ENCODE measurements at regions not wholly inside any gene's neighbourhood (a gene's known extent, or its start where the extent isn't known, plus 50 kb on each side); places are given as distances from the start of the nearest gene placed in this dataset.

DNA sequence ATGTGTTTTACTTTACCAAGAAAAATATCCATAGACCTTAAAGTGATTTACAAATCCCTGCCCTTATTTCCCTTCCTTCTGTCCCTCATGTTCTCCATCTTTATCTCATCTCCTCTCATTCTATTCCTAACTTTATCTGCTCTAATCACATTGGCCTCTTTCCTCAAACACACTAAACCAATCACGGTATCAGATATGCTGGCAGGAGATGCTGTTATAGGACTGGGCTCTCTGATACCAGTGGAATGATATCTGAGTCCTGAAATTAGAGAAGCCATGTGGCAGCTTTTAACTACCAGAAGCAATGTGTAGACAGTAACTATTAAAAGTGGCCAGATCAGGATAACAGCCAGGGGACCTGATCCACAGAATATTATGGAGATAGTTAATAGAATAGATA lies 49.9 kb upstream of the GIMD1 start:
- Histone ChIP-seq H3K9ac (ENCODE audit: insufficient read depth, low read length, poor library complexity, severe bottlenecking) (no peak overlapping the region), H3K79me2 (ENCODE audit: insufficient read depth, low read length) (no peaks in the 10 kb centered on the region), H4K20me1 (ENCODE audit: insufficient read depth, low read length) (no peaks in the 10 kb centered on the region), H3K27me3 (ENCODE audit: control insufficient read depth in 2 of 2, insufficient read depth in 2 of 2, low read length in 2 of 2) (no peaks in the 10 kb centered on the region), H3K4me3 (replicated peaks in 1 of 3; ENCODE audit: low read depth in 2 of 3, low read length in 3 of 3) (no peak overlapping the region), H3K4me2 (replicated peaks; ENCODE audit: extremely low read depth, low read length, poor library complexity, severe bottlenecking) (no peak overlapping the region), H3K9me3 (replicated peaks in 1 of 2; ENCODE audit: control insufficient read depth in 1 of 2, insufficient read depth in 1 of 2, low read length in 2 of 2) (no peaks in the 10 kb centered on the region), H3K4me1 (ENCODE audit: control insufficient read depth in 1 of 2, insufficient read depth in 2 of 2, low read length in 2 of 2) (no peaks in the 10 kb centered on the region), H3K36me3 (replicated peaks in 1 of 2; ENCODE audit: control insufficient read depth in 1 of 2, insufficient read depth in 2 of 2, low read length in 2 of 2) (no peaks in the 10 kb centered on the region), H2AFZ (ENCODE audit: insufficient read depth, low read depth, low read length, poor library complexity, severe bottlenecking) (no peak overlapping the region), H3K27ac (ENCODE audit: low read depth in 1 of 2, low read length in 2 of 2) (no peak overlapping the region)
- Mint-ChIP-seq H3K27me3 (ENCODE audit: low read depth in 3 of 3) (no peaks in the 10 kb centered on the region), H3K4me3 (no peak overlapping the region), H3K27ac (no peak overlapping the region), H3K4me1 (no peaks in the 10 kb centered on the region), H3K36me3 (no peaks in the 10 kb centered on the region), H3K9me3 (peaks cover 0 to 8% (median 0%) of the 10 kb centered on the region in 7 donors)
- no peak for DNase-seq
- WGBS (ENCODE audit: insufficient coverage) = no CpG with 5 or more reads among the region's 1 CpG
- TF ChIP-seq, protein P1, sequence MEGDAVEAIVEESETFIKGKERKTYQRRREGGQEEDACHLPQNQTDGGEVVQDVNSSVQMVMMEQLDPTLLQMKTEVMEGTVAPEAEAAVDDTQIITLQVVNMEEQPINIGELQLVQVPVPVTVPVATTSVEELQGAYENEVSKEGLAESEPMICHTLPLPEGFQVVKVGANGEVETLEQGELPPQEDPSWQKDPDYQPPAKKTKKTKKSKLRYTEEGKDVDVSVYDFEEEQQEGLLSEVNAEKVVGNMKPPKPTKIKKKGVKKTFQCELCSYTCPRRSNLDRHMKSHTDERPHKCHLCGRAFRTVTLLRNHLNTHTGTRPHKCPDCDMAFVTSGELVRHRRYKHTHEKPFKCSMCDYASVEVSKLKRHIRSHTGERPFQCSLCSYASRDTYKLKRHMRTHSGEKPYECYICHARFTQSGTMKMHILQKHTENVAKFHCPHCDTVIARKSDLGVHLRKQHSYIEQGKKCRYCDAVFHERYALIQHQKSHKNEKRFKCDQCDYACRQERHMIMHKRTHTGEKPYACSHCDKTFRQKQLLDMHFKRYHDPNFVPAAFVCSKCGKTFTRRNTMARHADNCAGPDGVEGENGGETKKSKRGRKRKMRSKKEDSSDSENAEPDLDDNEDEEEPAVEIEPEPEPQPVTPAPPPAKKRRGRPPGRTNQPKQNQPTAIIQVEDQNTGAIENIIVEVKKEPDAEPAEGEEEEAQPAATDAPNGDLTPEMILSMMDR (IDR thresholded peaks at IDR 0.05) = no peak
- intact Hi-C loops (cut with micrococcal nuclease) = no loop called here
